WTC11 (cell line): ENCODE measurements at regions not wholly inside any gene's neighbourhood (a gene's known extent, or its start where the extent isn't known, plus 50 kb on each side); places are given as distances from the start of the nearest gene placed in this dataset.

Experiments used
- ATAC-seq: fragments of 200-7000 bp; cut with Tn5 transposase; 2 replicates; pipeline ENCODE4 v1.10.0; 2021; ENCODE audit warnings: mild to moderate bottlenecking, moderate library complexity
- CTCF ChIA-PET: fragments of 300-600 bp; sonication (Branson Sonifier 250); formaldehyde crosslinking; loops from one replicate; lab custom pipeline; 2021; ENCODE audit warnings: antibody characterized with exemption; lab: Charles Lee
- POLR2A ChIA-PET: fragments of 350-600 bp; sonication (Branson Sonifier 250); formaldehyde crosslinking; loops from one replicate; lab custom pipeline; 2021; ENCODE audit warnings: antibody characterized with exemption; lab: Charles Lee
- DNase-seq: peaks from one replicate; pipeline ENCODE4 v3.0.0; 2021; ENCODE audit warnings: low spot score
- H3K27ac Mint-ChIP-seq: 2 replicates; pipeline ENCODE4 v1.8.0; 2021; ENCODE audit warnings: mixed read lengths
- H3K27me3 Mint-ChIP-seq: 2 replicates; pipeline ENCODE4 v1.8.0; 2021; ENCODE audit warnings: low read depth, mild to moderate bottlenecking, moderate library complexity, mixed read lengths
- H3K36me3 Mint-ChIP-seq: 2 replicates; pipeline ENCODE4 v1.8.0; 2021; ENCODE audit warnings: mixed read lengths
- H3K4me1 Mint-ChIP-seq: 2 replicates; pipeline ENCODE4 v1.8.0; 2022; ENCODE audit warnings: mixed read lengths
- H3K4me3 Mint-ChIP-seq: 2 replicates; pipeline ENCODE4 v1.8.0; 2021; ENCODE audit warnings: mild to moderate bottlenecking, moderate library complexity, mixed read lengths
- H3K9me3 Mint-ChIP-seq: 2 replicates; pipeline ENCODE4 v1.8.0; 2021; ENCODE audit warnings: mixed read lengths
- ARID4B ChIP-seq: sonication (generic); formaldehyde crosslinking; IDR thresholded peaks from 2 replicates; pipeline ENCODE4 v1.8.0; 2023; ENCODE audit warnings: missing genetic modification reagents, mild to moderate bottlenecking, borderline replicate concordance
- E2F5 ChIP-seq: sonication (generic); formaldehyde crosslinking; IDR thresholded peaks from 2 replicates; pipeline ENCODE4 v1.8.1; 2022; ENCODE audit warnings: mild to moderate bottlenecking, moderate library complexity, missing genetic modification reagents
- ELF4 ChIP-seq: sonication (generic); formaldehyde crosslinking; IDR thresholded peaks from 2 replicates; pipeline ENCODE4 v1.8.1; 2022; ENCODE audit warnings: low read depth, mild to moderate bottlenecking, moderate library complexity, missing genetic modification reagents
- EMX1 ChIP-seq: fragments of 250-450 bp; sonication (Bioruptor Pico); IDR thresholded peaks from 2 replicates; pipeline ENCODE4 v1.8.0; 2021; ENCODE audit warnings: mild to moderate bottlenecking
- ETV6 ChIP-seq: sonication (generic); formaldehyde crosslinking; IDR thresholded peaks from 2 replicates; pipeline ENCODE4 v1.8.1; 2022; ENCODE audit warnings: mild to moderate bottlenecking, missing genetic modification reagents
- FOXP4 ChIP-seq: sonication (generic); formaldehyde crosslinking; IDR thresholded peaks from 2 replicates; pipeline ENCODE4 v1.8.0; 2022; ENCODE audit warnings: mild to moderate bottlenecking, missing genetic modification reagents
- GTF2I ChIP-seq: fragments of 250-450 bp; sonication (Bioruptor Pico); conservative IDR thresholded peaks from 2 replicates; pipeline ENCODE4 v1.4.0; 2021; ENCODE audit warnings: mild to moderate bottlenecking
- IRF2 ChIP-seq: sonication (generic); formaldehyde crosslinking; IDR thresholded peaks from 2 replicates; pipeline ENCODE4 v1.8.0; 2022; ENCODE audit warnings: low read depth, missing genetic modification reagents, borderline replicate concordance
- MXD4 ChIP-seq: fragments of 250-450 bp; sonication (Bioruptor Pico); IDR thresholded peaks from 2 replicates; pipeline ENCODE4 v1.8.0; 2021; ENCODE audit warnings: mild to moderate bottlenecking, moderate library complexity, borderline replicate concordance
- MYBL2 ChIP-seq: sonication (generic); formaldehyde crosslinking; IDR thresholded peaks from 2 replicates; pipeline ENCODE4 v1.8.1; 2023; ENCODE audit warnings: mild to moderate bottlenecking, moderate library complexity, missing genetic modification reagents
- TEAD4 ChIP-seq: sonication (generic); formaldehyde crosslinking; IDR thresholded peaks from 2 replicates; pipeline ENCODE4 v1.8.0; 2022; ENCODE audit warnings: mild to moderate bottlenecking, missing genetic modification reagents
- ZNF121 ChIP-seq: sonication (generic); formaldehyde crosslinking; IDR thresholded peaks from 2 replicates; pipeline ENCODE4 v1.8.0; 2023; ENCODE audit warnings: missing genetic modification reagents
- ZNF416 ChIP-seq: fragments of 250-450 bp; sonication (Bioruptor Pico); IDR thresholded peaks from 2 replicates; pipeline ENCODE4 v1.9.0; 2021; ENCODE audit warnings: mild to moderate bottlenecking, inconsistent platforms
- ZNF423 ChIP-seq: fragments of 250-450 bp; sonication (Bioruptor Pico); IDR thresholded peaks from 2 replicates; pipeline ENCODE4 v2.1.2; 2022; ENCODE audit warnings: mild to moderate bottlenecking, moderate library complexity
- ZNF425 ChIP-seq: fragments of 250-450 bp; sonication (Bioruptor Pico); conservative IDR thresholded peaks from 2 replicates; pipeline ENCODE4 v1.9.0; 2021; ENCODE audit warnings: mild to moderate bottlenecking
- TF ChIP-seq, protein P1 (sequence below): fragments of 250-450 bp; sonication (Bioruptor Pico); IDR thresholded peaks from 2 replicates; pipeline ENCODE4 v1.9.0; 2021; ENCODE audit warnings: mild to moderate bottlenecking

GRCh38 chr6:163733061-163733460 is 318.5 kb downstream of the QKI start:
- Mint-ChIP-seq H3K9me3 (no peaks in the 10 kb centered on the region), H3K36me3 (no peaks in the 10 kb centered on the region), H3K27ac (no peak overlapping the region), H3K27me3 (no peaks in the 10 kb centered on the region; the same call in 1 of the 2 replicates), H3K4me1 (peaks cover 5% of the 10 kb centered on the region), H3K4me3 (no peak overlapping the region)
- ATAC-seq (no peak), DNase-seq (no peak)
- POLR2A ChIA-PET, result interaction anchor here (0.6 kb wide), 1 partner anchor 12 kb away, joined by 3 read pairs; no protein-coding TSS in a partner anchor
- TF ChIP-seq ELF4 (CRISPR knock-in tag) (no peak), GTF2I (CRISPR knock-in tag) (no peak), MXD4 (no peak), MYBL2 (CRISPR knock-in tag) (no peak), ETV6 (no peak), FOXP4 (CRISPR knock-in tag) (no peak), ZNF425 (no peak), EMX1 (CRISPR knock-in tag) (no peak), ZNF423 (CRISPR knock-in tag) (no peak), ARID4B (CRISPR knock-in tag) (no peak), TEAD4 (CRISPR knock-in tag) (no peak), IRF2 (CRISPR knock-in tag) (no peak), E2F5 (no peak), ZNF416 (CRISPR knock-in tag) (no peak), ZNF121 (no peak)
- TF ChIP-seq, protein P1, sequence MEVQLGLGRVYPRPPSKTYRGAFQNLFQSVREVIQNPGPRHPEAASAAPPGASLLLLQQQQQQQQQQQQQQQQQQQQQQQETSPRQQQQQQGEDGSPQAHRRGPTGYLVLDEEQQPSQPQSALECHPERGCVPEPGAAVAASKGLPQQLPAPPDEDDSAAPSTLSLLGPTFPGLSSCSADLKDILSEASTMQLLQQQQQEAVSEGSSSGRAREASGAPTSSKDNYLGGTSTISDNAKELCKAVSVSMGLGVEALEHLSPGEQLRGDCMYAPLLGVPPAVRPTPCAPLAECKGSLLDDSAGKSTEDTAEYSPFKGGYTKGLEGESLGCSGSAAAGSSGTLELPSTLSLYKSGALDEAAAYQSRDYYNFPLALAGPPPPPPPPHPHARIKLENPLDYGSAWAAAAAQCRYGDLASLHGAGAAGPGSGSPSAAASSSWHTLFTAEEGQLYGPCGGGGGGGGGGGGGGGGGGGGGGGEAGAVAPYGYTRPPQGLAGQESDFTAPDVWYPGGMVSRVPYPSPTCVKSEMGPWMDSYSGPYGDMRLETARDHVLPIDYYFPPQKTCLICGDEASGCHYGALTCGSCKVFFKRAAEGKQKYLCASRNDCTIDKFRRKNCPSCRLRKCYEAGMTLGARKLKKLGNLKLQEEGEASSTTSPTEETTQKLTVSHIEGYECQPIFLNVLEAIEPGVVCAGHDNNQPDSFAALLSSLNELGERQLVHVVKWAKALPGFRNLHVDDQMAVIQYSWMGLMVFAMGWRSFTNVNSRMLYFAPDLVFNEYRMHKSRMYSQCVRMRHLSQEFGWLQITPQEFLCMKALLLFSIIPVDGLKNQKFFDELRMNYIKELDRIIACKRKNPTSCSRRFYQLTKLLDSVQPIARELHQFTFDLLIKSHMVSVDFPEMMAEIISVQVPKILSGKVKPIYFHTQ (CRISPR knock-in tag), result no peak
- CTCF ChIA-PET, result no interaction called here
